Endodermal cell (in vitro differentiated cells): ENCODE measurements at regions not wholly inside any gene's neighbourhood (a gene's known extent, or its start where the extent isn't known, plus 50 kb on each side); places are given as distances from the start of the nearest gene placed in this dataset.

Experiments
- DNase-seq: peaks from one replicate; pipeline ENCODE4 v3.0.0-alpha.2; 2017
- H3K27ac ChIP-seq: 2 replicates; pipeline ENCODE4 v1.5.1; 2013; ENCODE audit warnings: mild to moderate bottlenecking, low read depth, low read length, moderate library complexity
- H3K27me3 ChIP-seq: 2 replicates; pipeline ENCODE4 v1.6.1; 2013; ENCODE audit warnings: mild to moderate bottlenecking, low read length, moderate library complexity; ENCODE audit not compliant: insufficient read depth, control insufficient read depth, poor library complexity, severe bottlenecking
- H3K36me3 ChIP-seq: 2 replicates; pipeline ENCODE4 v1.7.0; 2013; ENCODE audit warnings: mild to moderate bottlenecking, low read length, moderate library complexity; ENCODE audit not compliant: control insufficient read depth, insufficient read depth
- H3K4me1 ChIP-seq: one replicate; pipeline ENCODE4 v1.7.0; 2013; ENCODE audit warnings: low read length; ENCODE audit not compliant: control insufficient read depth, insufficient read depth
- H3K4me3 ChIP-seq: 2 replicates; pipeline ENCODE4 v1.5.1; 2013; ENCODE audit warnings: mild to moderate bottlenecking, low read length, moderate library complexity
- H3K9ac ChIP-seq: 2 replicates; pipeline ENCODE4 v1.6.1; 2013; ENCODE audit warnings: mild to moderate bottlenecking, low read length, moderate library complexity; ENCODE audit not compliant: poor library complexity, severe bottlenecking; ENCODE audit errors: extremely low read depth
- H3K9me3 ChIP-seq: 2 replicates; pipeline ENCODE4 v1.6.1; 2013; ENCODE audit warnings: mild to moderate bottlenecking, low read length, moderate library complexity; ENCODE audit not compliant: control insufficient read depth
- H3K27ac Mint-ChIP-seq: 2 replicates; pipeline ENCODE4 v1.8.0; 2020; ENCODE audit warnings: mixed read lengths
- H3K27me3 Mint-ChIP-seq: 2 replicates; pipeline ENCODE4 v1.8.0; 2021; ENCODE audit warnings: mild to moderate bottlenecking, mixed read lengths; ENCODE audit not compliant: insufficient read depth
- H3K36me3 Mint-ChIP-seq: 2 replicates; pipeline ENCODE4 v1.8.0; 2020; ENCODE audit warnings: low read depth, mixed read lengths
- H3K4me1 Mint-ChIP-seq: 2 replicates; pipeline ENCODE4 v1.8.0; 2020; ENCODE audit warnings: mixed read lengths
- H3K4me3 Mint-ChIP-seq: 2 replicates; pipeline ENCODE4 v1.8.0; 2020; ENCODE audit warnings: mild to moderate bottlenecking, moderate library complexity, mixed read lengths
- H3K9me3 Mint-ChIP-seq: 2 replicates; pipeline ENCODE4 v1.8.0; 2020; ENCODE audit warnings: mild to moderate bottlenecking, mixed read lengths
- WGBS, 2 experiments: methylation state at CpG; one replicate each; pipeline versions ENCODE4 v1.1.5 to v1.1.7; 2013; ENCODE audit warnings: missing lambda C conversion rate in 2 of 2, mixed read lengths in 1 of 2; ENCODE audit not compliant: insufficient coverage in 1 of 2, insufficient read length in 1 of 2; 5-methylcytosine and 5-hydroxymethylcytosine counted together
- TF ChIP-seq, protein P1 (sequence below): fragments of 200-600 bp; sonication (generic); conservative IDR thresholded peaks from 2 replicates; pipeline ENCODE4 v1.5.0; 2021; ENCODE audit warnings: antibody characterized with exemption, mild to moderate bottlenecking

DNA sequence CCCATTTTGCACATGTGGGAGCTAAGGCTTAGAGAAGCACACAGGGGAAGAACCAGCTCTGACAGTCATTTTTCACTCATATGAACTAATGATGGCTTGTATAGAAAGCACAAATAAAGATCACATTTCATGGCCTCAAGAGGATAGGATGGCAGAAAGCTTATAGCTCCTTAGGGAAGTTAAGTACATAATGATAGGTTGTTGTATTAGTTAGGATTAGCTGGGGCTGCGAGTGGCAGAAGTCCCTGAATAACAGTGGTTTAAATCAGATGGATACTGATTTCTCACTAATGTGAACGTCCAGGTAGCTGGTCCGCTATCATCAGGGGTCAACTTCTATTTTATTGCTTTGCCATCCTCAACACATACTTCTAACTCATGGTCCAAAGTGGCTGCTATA, 284.0 kb downstream of the RPS6KC1 start:
- Mint-ChIP-seq H3K9me3 (no peaks in the 10 kb centered on the region), H3K27me3 (no peaks in the 10 kb centered on the region), H3K36me3 (no peaks in the 10 kb centered on the region), H3K4me1 (no peaks in the 10 kb centered on the region), H3K27ac (no peak overlapping the region), H3K4me3 (no peak overlapping the region)
- Histone ChIP-seq H3K9ac (no peak overlapping the region), H3K9me3 (no peaks in the 10 kb centered on the region), H3K27ac (no peak overlapping the region), H3K27me3 (no peaks in the 10 kb centered on the region), H3K36me3 (no peaks in the 10 kb centered on the region), H3K4me1 (no peaks in the 10 kb centered on the region), H3K4me3 (no peak overlapping the region)
- no peak for DNase-seq
- TF ChIP-seq, protein P1, sequence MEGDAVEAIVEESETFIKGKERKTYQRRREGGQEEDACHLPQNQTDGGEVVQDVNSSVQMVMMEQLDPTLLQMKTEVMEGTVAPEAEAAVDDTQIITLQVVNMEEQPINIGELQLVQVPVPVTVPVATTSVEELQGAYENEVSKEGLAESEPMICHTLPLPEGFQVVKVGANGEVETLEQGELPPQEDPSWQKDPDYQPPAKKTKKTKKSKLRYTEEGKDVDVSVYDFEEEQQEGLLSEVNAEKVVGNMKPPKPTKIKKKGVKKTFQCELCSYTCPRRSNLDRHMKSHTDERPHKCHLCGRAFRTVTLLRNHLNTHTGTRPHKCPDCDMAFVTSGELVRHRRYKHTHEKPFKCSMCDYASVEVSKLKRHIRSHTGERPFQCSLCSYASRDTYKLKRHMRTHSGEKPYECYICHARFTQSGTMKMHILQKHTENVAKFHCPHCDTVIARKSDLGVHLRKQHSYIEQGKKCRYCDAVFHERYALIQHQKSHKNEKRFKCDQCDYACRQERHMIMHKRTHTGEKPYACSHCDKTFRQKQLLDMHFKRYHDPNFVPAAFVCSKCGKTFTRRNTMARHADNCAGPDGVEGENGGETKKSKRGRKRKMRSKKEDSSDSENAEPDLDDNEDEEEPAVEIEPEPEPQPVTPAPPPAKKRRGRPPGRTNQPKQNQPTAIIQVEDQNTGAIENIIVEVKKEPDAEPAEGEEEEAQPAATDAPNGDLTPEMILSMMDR, result no peak
- 85 to 86% methylated on average over 3 of the region's 3 CpGs for WGBS, 2 experiments

DNA sequence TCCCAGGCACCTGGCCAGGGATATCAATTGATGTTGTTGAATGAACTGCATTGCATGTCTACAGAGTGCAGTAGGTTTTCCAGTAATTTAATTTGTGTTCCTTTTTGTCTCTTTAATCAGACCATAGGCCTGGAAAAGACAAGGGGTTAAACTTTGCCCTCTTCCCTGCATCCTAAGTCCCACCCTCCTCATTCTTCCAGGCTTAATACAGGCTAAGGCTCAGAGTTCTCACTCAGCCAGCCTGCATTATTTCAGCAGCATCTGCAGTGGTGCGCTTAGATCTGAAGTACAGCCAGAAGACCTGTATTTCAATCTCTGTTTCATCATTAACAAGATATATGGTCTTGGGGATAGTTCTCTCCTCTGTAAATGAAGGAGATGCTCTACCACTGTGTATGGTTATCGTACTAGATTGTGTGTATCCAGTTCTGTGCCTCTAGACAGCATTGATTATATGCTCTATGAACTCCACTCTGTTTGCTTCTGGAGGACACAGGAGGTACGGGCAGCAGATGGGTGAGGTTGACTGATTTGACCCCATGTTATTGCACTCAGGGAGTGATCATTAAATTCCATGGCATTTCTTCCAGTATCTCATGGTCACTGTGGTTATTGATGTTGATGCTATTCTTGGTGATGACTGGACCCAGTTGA, 286.1 kb downstream of the RPS6KC1 start:
- Mint-ChIP-seq H3K4me3 (no peak overlapping the region), H3K27me3 (no peaks in the 10 kb centered on the region), H3K27ac (no peak overlapping the region), H3K9me3 (no peaks in the 10 kb centered on the region), H3K36me3 (no peaks in the 10 kb centered on the region), H3K4me1 (peaks cover 3% of the 10 kb centered on the region)
- Histone ChIP-seq H3K9ac (no peak overlapping the region), H3K36me3 (no peaks in the 10 kb centered on the region), H3K4me1 (no peaks in the 10 kb centered on the region), H3K4me3 (no peak overlapping the region), H3K27ac (no peak overlapping the region), H3K27me3 (no peaks in the 10 kb centered on the region), H3K9me3 (no peaks in the 10 kb centered on the region)
- DNase-seq, result peak; percentile 4
- WGBS, 2 experiments, result 96 to 100% methylated on average over 1 to 3 of the region's 3 CpGs
- TF ChIP-seq, protein P1, result no peak

DNA sequence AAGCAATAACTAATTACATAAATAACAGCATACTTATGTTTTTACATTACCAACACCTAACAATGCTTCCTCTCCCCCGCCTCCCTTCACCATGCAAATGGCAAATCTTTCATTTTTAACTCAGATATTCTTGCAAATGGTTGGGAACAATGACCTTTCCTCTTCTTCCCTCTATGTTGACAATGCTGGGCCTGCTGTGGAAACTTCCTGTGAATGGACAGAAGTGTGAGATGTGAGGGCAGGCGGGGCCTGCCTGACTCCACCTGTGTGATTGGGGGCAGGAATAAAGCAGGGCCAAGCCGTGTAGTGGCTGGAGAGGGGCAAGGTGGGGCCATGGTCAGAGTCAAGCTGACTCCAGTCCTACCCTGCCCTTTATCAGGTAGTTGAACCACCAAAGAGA, 289.6 kb downstream of the RPS6KC1 start:
- TF ChIP-seq, protein P1, result no peak
- DNase-seq, result no peak
- H3K27ac Mint-ChIP-seq, result no peak overlapping the region
- Histone ChIP-seq H3K36me3 (no peaks in the 10 kb centered on the region), H3K9me3 (no peaks in the 10 kb centered on the region), H3K27ac (no peak overlapping the region), H3K9ac (no peak overlapping the region), H3K4me1 (no peaks in the 10 kb centered on the region), H3K27me3 (no peaks in the 10 kb centered on the region), H3K4me3 (no peak overlapping the region)
- peaks cover 2% of the 10 kb centered on the region for H3K9me3 Mint-ChIP-seq
- H3K4me3 Mint-ChIP-seq, result no peak overlapping the region
- no peaks in the 10 kb centered on the region for H3K36me3 Mint-ChIP-seq
- no peaks in the 10 kb centered on the region for H3K27me3 Mint-ChIP-seq
- WGBS, 2 experiments, result 93 to 95% methylated on average over 2 to 3 of the region's 3 CpGs
- peaks cover 3% of the 10 kb centered on the region for H3K4me1 Mint-ChIP-seq
